GM06990 (cell line): ENCODE measurements at regions not wholly inside any gene's neighbourhood (a gene's known extent, or its start where the extent isn't known, plus 50 kb on each side); places are given as distances from the start of the nearest gene placed in this dataset.

ENCODE experiments used
- DNase-seq: peaks from one replicate; pipeline ENCODE4 v3.0.0-alpha.2; 2011; ENCODE audit not compliant: insufficient read length; ENCODE audit errors: extremely low read depth
- H3K27me3 ChIP-seq: replicated peaks from 2 replicates; pipeline ENCODE4 v1.6.0; 2011; ENCODE audit warnings: low read length; ENCODE audit not compliant: control insufficient read depth, insufficient read depth
- H3K36me3 ChIP-seq: 2 replicates; pipeline ENCODE4 v1.5.1; 2011; ENCODE audit warnings: low read length; ENCODE audit not compliant: control insufficient read depth, insufficient read depth
- H3K4me3 ChIP-seq: replicated peaks from 2 replicates; pipeline ENCODE4 v1.5.1; 2011; ENCODE audit warnings: low read depth, mild to moderate bottlenecking, control low read depth, low read length
- CTCF ChIP-seq: IDR thresholded peaks from 2 replicates; pipeline ENCODE4 v1.5.1; 2011; ENCODE audit warnings: low read length, control low read depth, mild to moderate bottlenecking, inconsistent platforms; ENCODE audit not compliant: insufficient read depth, poor library complexity, severe bottlenecking

- no peak for TF ChIP-seq CTCF
- no peak for DNase-seq
- Histone ChIP-seq H3K27me3 (no peaks in the 10 kb centered on the region), H3K4me3 (no peak overlapping the region), H3K36me3 (no peaks in the 10 kb centered on the region)
Observed at GRCh38 chr5:106940986-106941385, 729.8 kb downstream of the EFNA5 start.

GRCh38 chr5:106940301-106940846, 730.4 kb downstream of the EFNA5 start:
- no peak for TF ChIP-seq CTCF
- no peaks in the 10 kb centered on the region for H3K27me3 ChIP-seq
- no peaks in the 10 kb centered on the region for H3K36me3 ChIP-seq
- no peak overlapping the region for H3K4me3 ChIP-seq
- no peak for DNase-seq

DNA sequence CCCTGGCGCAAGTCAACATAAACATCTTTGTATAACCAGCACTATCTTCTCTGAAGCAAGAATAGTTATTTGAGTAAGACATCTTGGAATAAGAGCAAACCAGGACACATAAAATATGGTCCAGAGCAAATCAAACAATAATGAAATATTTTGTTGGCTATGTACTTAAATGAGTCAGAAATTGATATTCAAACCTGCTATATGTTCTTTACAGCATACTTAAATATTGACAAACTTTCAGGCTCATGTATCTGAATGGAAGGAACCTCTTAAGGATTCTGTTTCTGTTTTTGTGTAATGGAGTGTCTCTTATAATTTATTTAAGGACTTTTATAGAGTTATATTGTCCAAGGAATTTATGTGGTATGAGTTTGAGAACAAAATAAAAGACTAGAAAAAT, 747.3 kb downstream of the EFNA5 start:
- Histone ChIP-seq H3K4me3 (no peak overlapping the region), H3K36me3 (no peaks in the 10 kb centered on the region), H3K27me3 (no peaks in the 10 kb centered on the region)
- no peak for DNase-seq
- no peak for TF ChIP-seq CTCF

DNA sequence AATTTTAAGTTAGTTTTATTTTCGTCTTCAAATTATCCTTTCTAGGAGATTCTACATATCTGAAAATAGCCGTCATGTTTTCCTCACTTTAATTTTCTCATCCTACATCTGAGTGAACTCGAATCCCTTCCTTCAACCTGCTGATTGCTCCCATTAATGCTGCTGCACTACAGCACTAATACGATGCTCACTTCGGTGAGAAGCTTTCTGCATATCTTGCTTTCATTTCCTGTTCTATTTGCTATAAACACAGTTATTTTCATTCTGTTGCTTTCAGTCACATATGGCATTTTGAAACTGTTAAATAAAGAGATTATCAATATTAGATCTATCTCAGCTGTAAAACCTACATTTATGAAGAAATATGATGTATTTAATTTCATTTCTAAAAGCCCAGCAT, 749.2 kb downstream of the EFNA5 start:
- no peak for TF ChIP-seq CTCF
- H3K36me3 ChIP-seq: no peaks in the 10 kb centered on the region
- DNase-seq: no peak
- H3K27me3 ChIP-seq: no peaks in the 10 kb centered on the region
- no peak overlapping the region for H3K4me3 ChIP-seq

- Histone ChIP-seq H3K27me3 (no peaks in the 10 kb centered on the region), H3K4me3 (no peak overlapping the region), H3K36me3 (no peaks in the 10 kb centered on the region)
- no peak for DNase-seq
- no peak for TF ChIP-seq CTCF
Observed at GRCh38 chr5:106910486-106910885, 760.3 kb downstream of the EFNA5 start.

DNA sequence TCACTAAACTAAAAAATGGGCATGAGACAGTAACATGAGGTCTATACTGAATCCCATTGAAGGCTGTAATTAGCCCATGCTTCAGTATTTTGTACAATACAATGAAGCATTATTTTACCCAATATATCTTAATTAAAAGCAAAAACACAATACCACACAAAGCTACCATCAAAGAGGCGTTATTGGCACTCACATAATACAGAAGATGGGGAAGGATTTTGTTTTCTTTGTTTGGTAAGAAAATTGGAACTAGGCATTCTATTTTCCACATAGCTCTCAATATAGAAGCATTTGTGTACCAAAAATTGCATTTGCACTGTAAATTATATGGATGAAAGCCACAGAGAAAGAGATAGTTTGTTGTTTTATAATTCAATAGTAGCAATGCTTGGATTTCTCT, 761.0 kb downstream of the EFNA5 start:
- Histone ChIP-seq H3K36me3 (no peaks in the 10 kb centered on the region), H3K4me3 (no peak overlapping the region), H3K27me3 (no peaks in the 10 kb centered on the region)
- no peak for DNase-seq
- no peak for TF ChIP-seq CTCF
